ENCODE measurements at regions not wholly inside any gene's neighbourhood (a gene's known extent, or its start where the extent isn't known, plus 50 kb on each side); places are given as distances from the start of the nearest gene placed in this dataset.

- ATAC-seq (0 out of 2 replicates have a peak, but pooled peaks have one; percentile 66), DNase-seq (ENCODE audit: low read depth, low spot score) (no peak)
- in situ Hi-C loops (cut with HindIII; ENCODE audit: low pct_unique_long_range_greater_than_20kb, low sequenced_read_pairs) = no loop called here
- no TSS peak for BruUV-seq (replicated peaks)
- no peaks in the 10 kb centered on the region for H3K36me3 ChIP-seq (ENCODE audit: control insufficient read depth, insufficient read depth, low read length)
- no peaks in the 10 kb centered on the region for H3K27me3 ChIP-seq (ENCODE audit: control insufficient read depth, insufficient read depth, low read length)
- no peak overlapping the region for H3K4me3 ChIP-seq (ENCODE audit: low read depth in 2 of 2, low read length in 2 of 2)
- no peaks in the 10 kb centered on the region for H3K9me3 ChIP-seq (ENCODE audit: control insufficient read depth, insufficient read depth, low read depth, low read length)
- TF ChIP-seq TCF7L2 (IDR thresholded peaks at IDR 0.05; ENCODE audit: low read depth, low read length) (no peak), REST (IDR thresholded peaks at IDR 0.05; ENCODE audit: insufficient read depth in 1 of 2, low read depth in 2 of 2, low read length in 1 of 2) (no peak), SIN3A (IDR thresholded peaks at IDR 0.05; ENCODE audit: borderline replicate concordance, insufficient read depth, low read depth, low read length) (no peak), CTCF (IDR thresholded peaks at IDR 0.05) (peak; percentile 57), POLR2AphosphoS5 (IDR thresholded peaks at IDR 0.05; ENCODE audit: low read depth, low read length) (no peak)
- no peaks in the 10 kb centered on the region for H3K4me1 ChIP-seq (ENCODE audit: control insufficient read depth, insufficient read depth, low read length)
- H3K27ac ChIP-seq (ENCODE audit: low read length) = no peak overlapping the region
- intact Hi-C loops (cut with micrococcal nuclease; ENCODE audit: unreplicated experiment) = loop anchor here (2.0 to 10.0 kb wide), 2 partner anchors 420 to 704 kb away; partner anchors contain the start of gene PLN
- CTCF ChIA-PET = no interaction called here
- POLR2A ChIA-PET = no interaction called here
Observed at GRCh38 chr6:117840541-117840983, 66.5 kb upstream of the SLC35F1 start.

GRCh38 chr6:117847912-117848311 is 59.2 kb upstream of the SLC35F1 start:
- H3K27ac ChIP-seq (ENCODE audit: low read length) = no peak overlapping the region
- DNase-seq (ENCODE audit: low read depth, low spot score) = no peak
- TF ChIP-seq REST (IDR thresholded peaks at IDR 0.05; ENCODE audit: insufficient read depth in 1 of 2, low read depth in 2 of 2, low read length in 1 of 2) (no peak), POLR2AphosphoS5 (IDR thresholded peaks at IDR 0.05; ENCODE audit: low read depth, low read length) (no peak), TCF7L2 (IDR thresholded peaks at IDR 0.05; ENCODE audit: low read depth, low read length) (no peak), SIN3A (IDR thresholded peaks at IDR 0.05; ENCODE audit: borderline replicate concordance, insufficient read depth, low read depth, low read length) (no peak), CTCF (IDR thresholded peaks at IDR 0.05) (no peak)
- H3K36me3 ChIP-seq (ENCODE audit: control insufficient read depth, insufficient read depth, low read length) = no peaks in the 10 kb centered on the region
- intact Hi-C loops (cut with micrococcal nuclease; ENCODE audit: unreplicated experiment) (loop anchor here (10.0 kb wide), 1 partner anchor 697 kb away; the partner anchor contains the start of gene PLN), in situ Hi-C loops (cut with HindIII; ENCODE audit: low pct_unique_long_range_greater_than_20kb, low sequenced_read_pairs) (no loop called here)
- H3K4me3 ChIP-seq (ENCODE audit: low read depth in 2 of 2, low read length in 2 of 2) = no peak overlapping the region
- H3K4me1 ChIP-seq (ENCODE audit: control insufficient read depth, insufficient read depth, low read length) = no peaks in the 10 kb centered on the region
- ChIA-PET POLR2A (interaction anchor here (0.6 kb wide), 1 partner anchor 41 kb away, joined by 3 read pairs; no protein-coding TSS in a partner anchor), CTCF (no interaction called here)
- no peaks in the 10 kb centered on the region for H3K27me3 ChIP-seq (ENCODE audit: control insufficient read depth, insufficient read depth, low read length)
- H3K9me3 ChIP-seq (ENCODE audit: control insufficient read depth, insufficient read depth, low read depth, low read length) = no peaks in the 10 kb centered on the region
- ATAC-seq = no peak
- BruUV-seq (replicated peaks) = no TSS peak
